ENCODE measurements at regions not wholly inside any gene's neighbourhood (a gene's known extent, or its start where the extent isn't known, plus 50 kb on each side); places are given as distances from the start of the nearest gene placed in this dataset.
A peak's percentile ranks its signal among the peaks of the same experiment; 100 is the strongest.

GRCh38 chr5:12636209-12636608, 732.0 kb upstream of the CTNND2 start:
- TF ChIP-seq CTCF (IDR thresholded peaks at IDR 0.05; ENCODE audit: partially characterized antibody, unreplicated experiment) = no peak
- Mint-ChIP-seq H3K4me1 (ENCODE audit: low read depth, unreplicated experiment) (no peaks in the 10 kb centered on the region), H3K36me3 (ENCODE audit: unreplicated experiment) (no peaks in the 10 kb centered on the region), H3K4me3 (ENCODE audit: unreplicated experiment) (no peak overlapping the region), H3K27ac (ENCODE audit: unreplicated experiment) (no peak overlapping the region), H3K27me3 (ENCODE audit: unreplicated experiment) (no peaks in the 10 kb centered on the region), H3K9me3 (ENCODE audit: unreplicated experiment) (no peaks in the 10 kb centered on the region)
- no peak for DNase-seq

- TF ChIP-seq CTCF (IDR thresholded peaks at IDR 0.05; ENCODE audit: partially characterized antibody, unreplicated experiment) = no peak
- H3K27ac Mint-ChIP-seq (ENCODE audit: unreplicated experiment) = no peak overlapping the region
- peaks cover 2% of the 10 kb centered on the region for H3K9me3 Mint-ChIP-seq (ENCODE audit: unreplicated experiment)
- no peaks in the 10 kb centered on the region for H3K27me3 Mint-ChIP-seq (ENCODE audit: unreplicated experiment)
- H3K4me1 Mint-ChIP-seq (ENCODE audit: low read depth, unreplicated experiment) = no peaks in the 10 kb centered on the region
- H3K36me3 Mint-ChIP-seq (ENCODE audit: unreplicated experiment) = peaks cover 4% of the 10 kb centered on the region
- DNase-seq = no peak
- no peak overlapping the region for H3K4me3 Mint-ChIP-seq (ENCODE audit: unreplicated experiment)
Observed at GRCh38 chr5:12626556-12626955, 722.3 kb upstream of the CTNND2 start.

GRCh38 chr5:12625667-12626263, 721.5 kb upstream of the CTNND2 start:
- Mint-ChIP-seq H3K4me1 (ENCODE audit: low read depth, unreplicated experiment) (no peaks in the 10 kb centered on the region), H3K27ac (ENCODE audit: unreplicated experiment) (no peak overlapping the region), H3K9me3 (ENCODE audit: unreplicated experiment) (peaks cover 2% of the 10 kb centered on the region), H3K36me3 (ENCODE audit: unreplicated experiment) (peaks cover 8% of the 10 kb centered on the region), H3K27me3 (ENCODE audit: unreplicated experiment) (no peaks in the 10 kb centered on the region), H3K4me3 (ENCODE audit: unreplicated experiment) (no peak overlapping the region)
- no peak for TF ChIP-seq CTCF (IDR thresholded peaks at IDR 0.05; ENCODE audit: partially characterized antibody, unreplicated experiment)
- DNase-seq = no peak

- no peaks in the 10 kb centered on the region for H3K4me1 Mint-ChIP-seq (ENCODE audit: low read depth, unreplicated experiment)
- DNase-seq = no peak
- no peaks in the 10 kb centered on the region for H3K27me3 Mint-ChIP-seq (ENCODE audit: unreplicated experiment)
- no peak overlapping the region for H3K27ac Mint-ChIP-seq (ENCODE audit: unreplicated experiment)
- no peak for TF ChIP-seq CTCF (IDR thresholded peaks at IDR 0.05; ENCODE audit: partially characterized antibody, unreplicated experiment)
- no peak overlapping the region for H3K4me3 Mint-ChIP-seq (ENCODE audit: unreplicated experiment)
- peaks cover 8% of the 10 kb centered on the region for H3K36me3 Mint-ChIP-seq (ENCODE audit: unreplicated experiment)
- H3K9me3 Mint-ChIP-seq (ENCODE audit: unreplicated experiment) = peaks cover 2% of the 10 kb centered on the region
Observed at GRCh38 chr5:12624776-12625560, 720.7 kb upstream of the CTNND2 start.

GRCh38 chr5:12623408-12623807, 719.2 kb upstream of the CTNND2 start:
- Mint-ChIP-seq H3K9me3 (ENCODE audit: unreplicated experiment) (peaks cover 2% of the 10 kb centered on the region), H3K27ac (ENCODE audit: unreplicated experiment) (peak overlapping the region; percentile 33)

More at GRCh38 chr5:12623408-12623807, 719.2 kb upstream of the CTNND2 start:
- no peak for DNase-seq
- Mint-ChIP-seq H3K36me3 (ENCODE audit: unreplicated experiment) (peaks cover 8% of the 10 kb centered on the region), H3K4me3 (ENCODE audit: unreplicated experiment) (no peak overlapping the region), H3K27me3 (ENCODE audit: unreplicated experiment) (no peaks in the 10 kb centered on the region), H3K4me1 (ENCODE audit: low read depth, unreplicated experiment) (no peaks in the 10 kb centered on the region)
- no peak for TF ChIP-seq CTCF (IDR thresholded peaks at IDR 0.05; ENCODE audit: partially characterized antibody, unreplicated experiment)
